ENCODE measurements at regions not wholly inside any gene's neighbourhood (a gene's known extent, or its start where the extent isn't known, plus 50 kb on each side); places are given as distances from the start of the nearest gene placed in this dataset.
"Not testable (repeated sequence)": the region's sequence is repeated elsewhere in the genome, so short reads cannot be mapped to it uniquely, and the experiment has no call there.

GRCh38 chr17:30586818-30587595 lies 109.8 kb downstream of the GOSR1 start:
- DNase-seq (ENCODE audit: low spot score), result no peak

- DNase-seq (ENCODE audit: low spot score), result no peak
These were observed 107.6 kb downstream of the GOSR1 start for GRCh38 chr17:30584810-30585209.

GRCh38 chr17:30580916-30581315 lies 103.7 kb downstream of the GOSR1 start:
- no peak for DNase-seq (ENCODE audit: low spot score)

- DNase-seq (ENCODE audit: low spot score), result no peak
These were observed 102.6 kb downstream of the GOSR1 start for GRCh38 chr17:30579610-30580315.

- not testable (repeated sequence) for DNase-seq (ENCODE audit: low spot score)
These were observed 101.0 kb downstream of the GOSR1 start for GRCh38 chr17:30578015-30578717.
